Osteoblast (primary cell): ENCODE measurements at regions not wholly inside any gene's neighbourhood (a gene's known extent, or its start where the extent isn't known, plus 50 kb on each side); places are given as distances from the start of the nearest gene placed in this dataset.

Experiments used
- DNase-seq: peaks from one replicate; pipeline ENCODE4 v3.0.0; 2011; ENCODE audit warnings: low spot score, mixed read lengths; ENCODE audit not compliant: insufficient read length; ENCODE audit errors: missing footprints
- H2AFZ ChIP-seq: 2 replicates; pipeline ENCODE4 v1.6.0; 2011; ENCODE audit warnings: mild to moderate bottlenecking, low read length
- H3K27ac ChIP-seq: 2 replicates; pipeline ENCODE4 v1.5.1; 2011; ENCODE audit warnings: mild to moderate bottlenecking, low read depth, low read length, moderate library complexity
- H3K27me3 ChIP-seq: 2 replicates; pipeline ENCODE4 v1.6.0; 2012; ENCODE audit warnings: mild to moderate bottlenecking, control low read depth, inconsistent platforms, low read length, moderate library complexity; ENCODE audit not compliant: insufficient read depth
- H3K36me3 ChIP-seq: 2 replicates; pipeline ENCODE4 v1.5.1; 2011; ENCODE audit warnings: mild to moderate bottlenecking, low read length, control low read depth, moderate library complexity; ENCODE audit not compliant: insufficient read depth
- H3K4me1 ChIP-seq: 2 replicates; pipeline ENCODE4 v1.5.1; 2011; ENCODE audit warnings: mild to moderate bottlenecking, low read length, control low read depth, moderate library complexity; ENCODE audit not compliant: insufficient read depth
- H3K4me2 ChIP-seq: 2 replicates; pipeline ENCODE4 v1.6.0; 2011; ENCODE audit warnings: mild to moderate bottlenecking, low read length; ENCODE audit not compliant: insufficient read depth
- H3K4me3 ChIP-seq: fragments of 200-600 bp; sonication (generic); 3 replicates; pipeline ENCODE4 v1.5.1; 2012; ENCODE audit warnings: mild to moderate bottlenecking, low read length, inconsistent platforms; ENCODE audit not compliant: insufficient read depth
- H3K79me2 ChIP-seq: 2 replicates; pipeline ENCODE4 v1.6.0; 2012; ENCODE audit warnings: mild to moderate bottlenecking, low read length, control low read depth, inconsistent platforms; ENCODE audit not compliant: insufficient read depth
- H3K9me3 ChIP-seq: 2 replicates; pipeline ENCODE4 v1.5.1; 2011; ENCODE audit warnings: low read depth, low read length, control low read depth
- H4K20me1 ChIP-seq: 2 replicates; pipeline ENCODE4 v1.6.0; 2012; ENCODE audit warnings: mild to moderate bottlenecking, low read length, control low read depth; ENCODE audit not compliant: insufficient read depth
- TF ChIP-seq, protein P1 (sequence below): IDR thresholded peaks from 2 replicates; pipeline ENCODE4 v1.5.1; 2011; ENCODE audit warnings: mild to moderate bottlenecking, low read depth, low read length, moderate library complexity; ENCODE audit errors: extremely low read depth

DNA sequence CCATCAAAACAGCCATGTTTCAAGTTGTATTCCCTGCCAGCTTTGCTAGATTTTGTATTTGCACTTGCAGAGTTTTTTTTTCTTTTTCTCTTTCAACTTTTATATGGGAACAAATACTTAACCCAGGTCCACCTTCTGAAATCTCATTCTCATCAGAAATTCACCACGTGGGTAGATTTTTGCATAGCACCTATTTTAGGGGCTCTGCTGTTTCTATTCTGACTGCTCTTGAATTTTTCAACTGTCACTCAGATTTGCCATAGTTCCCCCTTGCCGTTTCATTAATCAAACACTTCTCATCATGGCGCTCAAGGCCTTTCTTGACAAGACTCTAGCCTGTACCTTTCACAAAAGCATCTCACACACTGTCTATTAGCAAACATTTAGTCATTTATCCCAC lies 767.2 kb downstream of the VRK1 start:
- H2AFZ ChIP-seq = no peak overlapping the region
- no peaks in the 10 kb centered on the region for H3K9me3 ChIP-seq
- no peak overlapping the region for H3K4me3 ChIP-seq
- no peaks in the 10 kb centered on the region for H3K27me3 ChIP-seq
- no peak for DNase-seq
- H3K4me2 ChIP-seq = no peak overlapping the region
- no peak overlapping the region for H3K27ac ChIP-seq
- TF ChIP-seq, protein P1, sequence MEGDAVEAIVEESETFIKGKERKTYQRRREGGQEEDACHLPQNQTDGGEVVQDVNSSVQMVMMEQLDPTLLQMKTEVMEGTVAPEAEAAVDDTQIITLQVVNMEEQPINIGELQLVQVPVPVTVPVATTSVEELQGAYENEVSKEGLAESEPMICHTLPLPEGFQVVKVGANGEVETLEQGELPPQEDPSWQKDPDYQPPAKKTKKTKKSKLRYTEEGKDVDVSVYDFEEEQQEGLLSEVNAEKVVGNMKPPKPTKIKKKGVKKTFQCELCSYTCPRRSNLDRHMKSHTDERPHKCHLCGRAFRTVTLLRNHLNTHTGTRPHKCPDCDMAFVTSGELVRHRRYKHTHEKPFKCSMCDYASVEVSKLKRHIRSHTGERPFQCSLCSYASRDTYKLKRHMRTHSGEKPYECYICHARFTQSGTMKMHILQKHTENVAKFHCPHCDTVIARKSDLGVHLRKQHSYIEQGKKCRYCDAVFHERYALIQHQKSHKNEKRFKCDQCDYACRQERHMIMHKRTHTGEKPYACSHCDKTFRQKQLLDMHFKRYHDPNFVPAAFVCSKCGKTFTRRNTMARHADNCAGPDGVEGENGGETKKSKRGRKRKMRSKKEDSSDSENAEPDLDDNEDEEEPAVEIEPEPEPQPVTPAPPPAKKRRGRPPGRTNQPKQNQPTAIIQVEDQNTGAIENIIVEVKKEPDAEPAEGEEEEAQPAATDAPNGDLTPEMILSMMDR = no peak
- no peaks in the 10 kb centered on the region for H4K20me1 ChIP-seq
- H3K36me3 ChIP-seq = no peaks in the 10 kb centered on the region
- H3K79me2 ChIP-seq = no peaks in the 10 kb centered on the region
- H3K4me1 ChIP-seq = no peaks in the 10 kb centered on the region

DNA sequence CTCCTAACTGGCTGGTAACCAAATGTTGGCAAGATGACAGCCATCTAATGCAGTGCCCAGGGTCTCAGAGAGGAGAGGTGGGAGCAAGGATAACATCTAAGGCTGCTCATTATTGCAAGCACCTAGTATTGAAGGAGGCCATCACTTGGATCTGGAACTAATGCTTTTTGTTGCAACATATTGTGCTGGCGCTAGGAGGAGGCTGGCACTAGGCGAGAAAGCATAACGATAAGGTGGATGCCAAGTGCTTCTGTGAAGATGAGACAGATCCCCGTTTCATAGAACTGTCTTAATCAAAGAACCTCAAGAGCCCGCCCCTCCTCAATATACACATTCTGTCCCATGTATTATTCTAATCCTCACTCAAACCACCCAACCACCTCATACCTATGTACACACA lies 774.0 kb downstream of the VRK1 start:
- Histone ChIP-seq H3K4me1 (no peaks in the 10 kb centered on the region), H3K4me2 (no peak overlapping the region), H4K20me1 (no peaks in the 10 kb centered on the region), H3K27me3 (no peaks in the 10 kb centered on the region), H3K9me3 (peaks cover 2% of the 10 kb centered on the region), H3K27ac (no peak overlapping the region), H2AFZ (no peak overlapping the region), H3K4me3 (no peak overlapping the region), H3K79me2 (no peaks in the 10 kb centered on the region), H3K36me3 (no peaks in the 10 kb centered on the region)
- TF ChIP-seq, protein P1 = no peak
- DNase-seq = no peak

DNA sequence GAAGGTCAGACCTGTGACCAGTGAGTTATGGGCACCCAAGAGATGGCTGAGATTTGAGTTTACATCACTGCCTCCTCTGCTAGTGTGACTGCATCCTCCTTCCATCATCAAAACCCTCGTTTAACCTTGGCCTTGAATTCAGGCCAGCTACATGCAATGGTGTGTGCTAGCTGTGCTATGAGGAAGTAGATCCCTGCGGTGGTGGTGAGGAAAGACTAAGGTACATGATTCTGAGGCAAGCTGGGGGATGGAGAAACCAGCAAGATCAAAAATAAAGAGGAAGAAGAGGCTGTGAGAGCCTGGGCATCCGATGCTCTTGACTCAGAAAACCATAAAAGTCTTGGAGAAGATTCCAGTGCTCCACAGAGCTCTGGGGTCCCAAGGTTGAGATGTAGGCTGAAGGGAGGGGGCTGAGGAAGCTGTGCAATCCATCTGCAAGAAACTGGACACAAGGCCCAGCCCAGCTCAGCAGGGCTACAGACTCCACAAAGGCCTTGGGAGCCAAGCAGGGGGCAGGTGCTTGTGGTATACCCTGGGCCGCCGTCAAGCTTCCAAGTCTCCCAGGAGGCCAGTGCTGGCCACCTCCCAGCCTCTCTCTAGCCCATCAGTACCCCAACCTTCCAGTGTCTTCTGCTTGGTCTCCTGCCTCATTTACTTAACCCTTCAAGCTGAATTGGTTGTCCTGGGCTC lies 774.8 kb downstream of the VRK1 start:
- H3K79me2 ChIP-seq = no peaks in the 10 kb centered on the region
- no peak overlapping the region for H3K27ac ChIP-seq
- H3K27me3 ChIP-seq = no peaks in the 10 kb centered on the region
- TF ChIP-seq, protein P1 = no peak
- no peak overlapping the region for H3K4me2 ChIP-seq
- no peaks in the 10 kb centered on the region for H3K36me3 ChIP-seq
- H3K9me3 ChIP-seq = peaks cover 2% of the 10 kb centered on the region
- H4K20me1 ChIP-seq = no peaks in the 10 kb centered on the region
- DNase-seq = no peak
- no peaks in the 10 kb centered on the region for H3K4me1 ChIP-seq
- H3K4me3 ChIP-seq = no peak overlapping the region
- H2AFZ ChIP-seq = no peak overlapping the region

DNA sequence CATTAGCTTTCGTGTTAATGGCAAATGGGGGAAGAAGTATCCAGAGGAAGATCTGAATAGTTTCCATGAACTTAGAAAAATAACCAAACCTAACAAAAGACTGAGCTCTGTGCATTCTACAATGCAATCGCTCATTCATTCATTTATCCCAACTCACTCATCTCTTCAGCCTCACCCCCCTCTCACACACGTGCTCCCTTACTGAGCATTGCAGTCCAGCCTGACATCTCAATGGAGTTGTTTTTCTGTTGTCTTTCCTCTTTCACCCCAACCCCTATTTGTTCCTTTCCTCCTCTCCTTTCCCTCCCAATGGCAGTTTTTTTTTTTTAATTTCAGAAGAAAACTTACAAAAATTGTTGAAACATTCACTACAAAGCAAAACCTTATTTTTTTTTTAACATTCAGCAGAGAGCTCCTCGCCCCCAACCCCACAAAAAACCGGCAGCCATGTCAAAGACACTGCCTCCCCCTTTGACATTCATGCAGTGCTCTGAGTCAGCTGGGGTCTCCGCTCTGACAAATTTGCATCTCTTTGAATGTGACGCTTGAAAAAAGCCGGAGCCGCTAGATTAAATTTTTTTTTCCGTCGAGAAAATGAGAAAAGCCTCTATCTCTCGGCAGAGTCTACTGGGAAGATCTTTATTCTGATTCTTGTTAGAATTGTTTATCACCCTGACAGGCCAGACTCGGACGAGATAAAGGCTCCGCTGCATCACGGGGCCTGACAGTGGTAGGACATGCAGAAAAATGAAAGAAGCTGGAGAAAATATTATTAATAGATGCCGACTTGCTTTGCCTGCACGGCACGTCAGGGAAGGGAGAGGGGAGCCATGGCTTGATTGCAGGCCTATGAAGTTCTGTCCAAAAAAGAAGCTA lies 775.6 kb downstream of the VRK1 start:
- Histone ChIP-seq H3K9me3 (peaks cover 2% of the 10 kb centered on the region), H2AFZ (no peak overlapping the region), H3K4me2 (no peak overlapping the region), H3K4me3 (no peak overlapping the region), H3K4me1 (no peaks in the 10 kb centered on the region), H3K36me3 (no peaks in the 10 kb centered on the region), H3K27me3 (no peaks in the 10 kb centered on the region), H3K79me2 (no peaks in the 10 kb centered on the region), H3K27ac (no peak overlapping the region), H4K20me1 (no peaks in the 10 kb centered on the region)
- DNase-seq = no peak
- TF ChIP-seq, protein P1 = no peak
